IMR-90 (cell line): ENCODE measurements at regions not wholly inside any gene's neighbourhood (a gene's known extent, or its start where the extent isn't known, plus 50 kb on each side); places are given as distances from the start of the nearest gene placed in this dataset.

ENCODE experiments used
- ATAC-seq: fragments of 200-7000 bp; cut with Tn5 transposase; 2 replicates; pipeline ENCODE4 v1.9.1; 2020; ENCODE audit warnings: low read depth, mild to moderate bottlenecking, moderate library complexity
- BruUV-seq: library from RNA; stranded (reverse); fragments of 400-500 nt; replicated peaks from 2 replicates; lab custom pipeline; 2021; lab: Mats Ljungman, UMichigan
- CTCF ChIA-PET: fragments of 300-600 bp; formaldehyde crosslinking; extraction: SDS; loops from one replicate; lab custom pipeline; 2021; ENCODE audit warnings: antibody characterized with exemption; lab: Yijun Ruan, JAX
- POLR2A ChIA-PET: fragments of 300-600 bp; sonication (Branson Sonifier 250); formaldehyde crosslinking; loops from one replicate; lab custom pipeline; 2022; ENCODE audit warnings: antibody characterized with exemption; ENCODE audit not compliant: unreplicated experiment; lab: Charles Lee
- DNase-seq: peaks from one replicate; pipeline ENCODE4 v3.0.0; 2013
- H2AFZ ChIP-seq: replicated peaks from 2 replicates; pipeline ENCODE3; 2013; ENCODE audit warnings: low read length, mild to moderate bottlenecking; ENCODE audit not compliant: poor library complexity
- H2AK5ac ChIP-seq: 2 replicates; pipeline ENCODE4 v1.6.1; 2013; ENCODE audit warnings: low read depth, low read length, inconsistent platforms
- H2AK9ac ChIP-seq: replicated peaks from 2 replicates; pipeline ENCODE3; 2013; ENCODE audit warnings: mild to moderate bottlenecking, low read depth, low read length, moderate library complexity; ENCODE audit not compliant: poor library complexity
- H2BK120ac ChIP-seq: 2 replicates; pipeline ENCODE4 v1.6.1; 2013; ENCODE audit warnings: low read depth, low read length, inconsistent platforms
- H2BK15ac ChIP-seq: 3 replicates; pipeline ENCODE4 v1.6.1; 2013; ENCODE audit warnings: low read depth, low read length, inconsistent platforms
- H2BK20ac ChIP-seq: 2 replicates; pipeline ENCODE4 v1.6.1; 2013; ENCODE audit warnings: low read depth, mild to moderate bottlenecking, inconsistent platforms, low read length, moderate library complexity
- H2BK5ac ChIP-seq: 2 replicates; pipeline ENCODE4 v1.6.1; 2013; ENCODE audit warnings: mild to moderate bottlenecking, low read depth, low read length, inconsistent platforms; ENCODE audit not compliant: poor library complexity, severe bottlenecking
- H3K14ac ChIP-seq: replicated peaks from 2 replicates; pipeline ENCODE4 v1.6.1; 2013; ENCODE audit warnings: low read depth, low read length, inconsistent platforms
- H3K18ac ChIP-seq: 2 replicates; pipeline ENCODE4 v1.6.1; 2013; ENCODE audit warnings: low read depth, low read length, control low read depth
- H3K23ac ChIP-seq: 2 replicates; pipeline ENCODE4 v1.6.1; 2013; ENCODE audit warnings: low read depth, low read length, inconsistent platforms
- H3K27ac ChIP-seq: 2 replicates; pipeline ENCODE4 v1.5.1; 2013; ENCODE audit warnings: mild to moderate bottlenecking, control low read depth, low read length; ENCODE audit not compliant: insufficient read depth
- H3K27me3 ChIP-seq: 2 replicates; pipeline ENCODE4 v1.6.1; 2013; ENCODE audit warnings: low read length; ENCODE audit not compliant: control insufficient read depth, insufficient read depth
- H3K36me3 ChIP-seq: 2 replicates; pipeline ENCODE4 v1.6.1; 2013; ENCODE audit warnings: low read length, mixed read lengths; ENCODE audit not compliant: control insufficient read depth, insufficient read depth
- H3K4ac ChIP-seq: 2 replicates; pipeline ENCODE4 v1.6.1; 2013; ENCODE audit warnings: low read depth, low read length, inconsistent platforms
- H3K4me1 ChIP-seq: 2 replicates; pipeline ENCODE4 v1.6.1; 2013; ENCODE audit warnings: low read length, mixed read lengths; ENCODE audit not compliant: control insufficient read depth, insufficient read depth
- H3K4me2 ChIP-seq: 2 replicates; pipeline ENCODE4 v1.6.1; 2013; ENCODE audit warnings: low read depth, mild to moderate bottlenecking, control low read depth, low read length, moderate library complexity
- H3K4me3 ChIP-seq: 2 replicates; pipeline ENCODE4 v1.5.1; 2013; ENCODE audit warnings: low read depth, mild to moderate bottlenecking, control low read depth, low read length, moderate library complexity; ENCODE audit not compliant: insufficient read depth
- H3K56ac ChIP-seq: 2 replicates; pipeline ENCODE4 v1.6.1; 2013; ENCODE audit warnings: low read length, inconsistent platforms; ENCODE audit not compliant: insufficient read depth; ENCODE audit errors: extremely low read depth
- H3K79me1 ChIP-seq, 2 experiments: 2 replicates each; pipeline ENCODE4 v1.6.1; 2013; ENCODE audit warnings: low read length in 2 of 2, inconsistent platforms in 1 of 2, low read depth in 1 of 2
- H3K9ac ChIP-seq: 2 replicates; pipeline ENCODE4 v1.6.1; 2013; ENCODE audit warnings: low read depth, low read length, control low read depth
- H3K9me1 ChIP-seq: 2 replicates; pipeline ENCODE4 v1.6.1; 2013; ENCODE audit warnings: low read length, inconsistent platforms; ENCODE audit not compliant: insufficient read depth
- H3K9me3 ChIP-seq: 2 replicates; pipeline ENCODE4 v1.6.1; 2013; ENCODE audit warnings: low read length; ENCODE audit not compliant: control insufficient read depth, insufficient read depth
- H4K20me1 ChIP-seq: 2 replicates; pipeline ENCODE4 v1.6.1; 2013; ENCODE audit warnings: low read length, inconsistent platforms; ENCODE audit not compliant: insufficient read depth
- H4K5ac ChIP-seq: 2 replicates; pipeline ENCODE4 v1.6.1; 2013; ENCODE audit warnings: mild to moderate bottlenecking, low read depth, low read length, control low read depth
- H4K8ac ChIP-seq, 2 experiments: 2 replicates each; pipeline ENCODE4 v1.6.1; 2013; ENCODE audit warnings: low read depth in 2 of 2, low read length in 2 of 2, control low read depth in 1 of 2, inconsistent platforms in 1 of 2
- H4K91ac ChIP-seq: 2 replicates; pipeline ENCODE4 v1.6.1; 2013; ENCODE audit warnings: low read depth, low read length, inconsistent platforms; ENCODE audit not compliant: insufficient read depth
- BHLHE40 ChIP-seq: fragments of 150-350 bp; IDR thresholded peaks from 2 replicates; pipeline ENCODE4 v1.6.1; 2016; ENCODE audit warnings: mild to moderate bottlenecking, low read depth, low read length
- CEBPB ChIP-seq: IDR thresholded peaks from 2 replicates; pipeline ENCODE4 v1.6.1; 2012; ENCODE audit warnings: low read depth, low read length, improper control_type of control experiment
- MAFK ChIP-seq: IDR thresholded peaks from 2 replicates; pipeline ENCODE4 v1.6.1; 2012; ENCODE audit warnings: low read depth, low read length, improper control_type of control experiment
- MAZ ChIP-seq: IDR thresholded peaks from 2 replicates; pipeline ENCODE4 v1.6.1; 2012; ENCODE audit warnings: low read depth, mild to moderate bottlenecking, low read length, improper control_type of control experiment, moderate library complexity, borderline replicate concordance
- MXI1 ChIP-seq: IDR thresholded peaks from 2 replicates; pipeline ENCODE4 v1.6.1; 2012; ENCODE audit warnings: low read depth, mild to moderate bottlenecking, low read length, moderate library complexity, borderline replicate concordance
- NFE2L2 ChIP-seq: fragments of 150-350 bp; IDR thresholded peaks from 2 replicates; pipeline ENCODE4 v1.6.1; 2016; ENCODE audit warnings: low read depth, mild to moderate bottlenecking, low read length
- POLR2A ChIP-seq: IDR thresholded peaks from 2 replicates; pipeline ENCODE4 v1.6.1; 2012; ENCODE audit warnings: mild to moderate bottlenecking, low read depth, low read length
- RFX5 ChIP-seq: IDR thresholded peaks from 2 replicates; pipeline ENCODE4 v1.8.0; 2012; ENCODE audit warnings: low read depth, mild to moderate bottlenecking, low read length, moderate library complexity
- SMC3 ChIP-seq: fragments of 150-350 bp; IDR thresholded peaks from 2 replicates; pipeline ENCODE4 v1.6.1; 2016; ENCODE audit warnings: low read depth, mild to moderate bottlenecking, antibody characterized with exemption, low read length, moderate library complexity
- WGBS, 2 experiments: methylation state at CpG; one replicate each; pipeline versions ENCODE4 v1.1.5 to v1.1.7; 2013; ENCODE audit warnings: missing lambda C conversion rate in 2 of 2; ENCODE audit not compliant: insufficient read length in 1 of 2; ENCODE audit errors: extremely low coverage in 2 of 2; 5-methylcytosine and 5-hydroxymethylcytosine counted together
- dilution Hi-C: fragments of 300-500 bp; cut with HindIII; formaldehyde crosslinking; loops from one replicate; pipeline ENCODE4 v1.14.3; 2018; ENCODE audit warnings: low sequenced_read_pairs; ENCODE audit not compliant: unreplicated experiment
- in situ Hi-C: fragments of 300-500 bp; cut with MboI; formaldehyde crosslinking; loops from 3 replicates; pipeline ENCODE4 v1.14.3; 2019; ENCODE audit warnings: low sequenced_read_pairs, inconsistent platforms, mixed read lengths
- intact Hi-C: fragments of 100-400 bp; cut with micrococcal nuclease; formaldehyde crosslinking; loops from 2 replicates; pipeline ENCODE4 v1.10.0; 2022
- TF ChIP-seq, protein P1 (sequence below): fragments of 150-350 bp; IDR thresholded peaks from 2 replicates; pipeline ENCODE4 v1.6.1; 2017; ENCODE audit warnings: mild to moderate bottlenecking, antibody characterized with exemption, low read length, low read depth
- TF ChIP-seq, protein P2 (sequence below): fragments of 150-350 bp; IDR thresholded peaks from 2 replicates; pipeline ENCODE4 v1.6.1; 2016; ENCODE audit warnings: low read depth, mild to moderate bottlenecking, low read length, moderate library complexity, borderline replicate concordance
- TF ChIP-seq, protein P3 (sequence below): conservative IDR thresholded peaks from 2 replicates; pipeline ENCODE4 v1.5.1; 2012; ENCODE audit warnings: mild to moderate bottlenecking, low read depth, low read length, improper control_type of control experiment

DNA sequence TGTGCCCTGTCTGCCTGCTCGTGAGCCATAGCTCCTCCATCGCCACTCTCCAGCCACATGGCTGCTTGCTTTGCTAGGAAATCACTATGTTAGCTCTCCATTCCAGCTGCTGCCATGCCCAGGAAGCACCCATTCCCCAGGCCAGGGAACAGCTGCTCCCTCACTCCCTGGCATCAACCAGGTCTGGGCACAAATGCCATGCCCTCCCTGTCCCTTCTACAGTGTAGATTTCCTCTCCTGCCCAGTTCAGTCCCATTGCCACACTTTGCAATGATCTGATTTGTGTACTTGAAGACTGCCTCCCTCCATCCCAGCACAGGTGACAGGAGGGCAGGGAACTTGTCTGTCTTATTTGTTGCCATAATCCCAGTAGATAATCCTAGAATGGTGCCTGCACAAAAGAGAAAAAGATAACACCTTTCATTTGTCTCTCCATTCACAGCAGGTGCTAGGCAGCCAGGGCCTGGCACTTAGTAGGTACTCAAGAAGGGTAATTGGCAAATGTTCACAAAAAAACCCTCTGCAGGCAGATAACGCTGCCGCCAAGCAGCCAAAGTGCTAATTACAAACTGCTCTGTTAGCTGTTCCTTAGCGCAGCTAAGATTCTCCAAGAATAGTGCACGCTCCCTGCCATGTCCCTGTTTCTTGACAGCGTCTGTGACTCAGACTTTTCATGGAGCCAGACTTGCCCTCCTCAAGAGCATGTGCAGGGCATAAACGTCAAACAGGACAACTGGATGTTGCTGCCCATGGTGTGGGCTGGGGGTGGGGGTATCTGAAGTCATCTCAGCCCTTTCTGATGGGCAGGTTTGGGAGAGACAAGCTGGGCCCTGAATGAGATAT is 69.1 kb downstream of the ARL6IP4 start:
- intact Hi-C loops = loop anchor here (5.0 kb wide), 1 partner anchor 38 kb away; no protein-coding TSS in a partner anchor
- Histone ChIP-seq H2BK5ac (no peak overlapping the region), H3K9me3 (no peaks in the 10 kb centered on the region), H3K27me3 (no peaks in the 10 kb centered on the region), H2BK20ac (no peak overlapping the region), H3K4ac (peak overlapping the region; percentile 3; the same call in 1 of the 2 replicates), H3K36me3 (no peaks in the 10 kb centered on the region), H3K4me1 (peaks cover 16% of the 10 kb centered on the region), H2BK120ac (no peak overlapping the region), H3K56ac (no peak overlapping the region), H3K4me2 (no peak overlapping the region), H4K91ac (peak overlapping the region; percentile 8; the same call in 1 of the 2 replicates), H3K4me3 (no peak overlapping the region), H3K9ac (no peak overlapping the region), H3K79me1 (peaks cover 0 to 30% of the 10 kb centered on the region in 2 experiments; a peak in 2 of 4 replicates), H2AFZ (peak overlapping the region; percentile 36), H4K8ac (no peak overlapping the region), H3K23ac (no peak overlapping the region), H3K9me1 (peaks cover 27% of the 10 kb centered on the region), H3K27ac (no peak overlapping the region), H2BK15ac (no peak overlapping the region), H4K20me1 (peaks cover 12% of the 10 kb centered on the region; the same call in 1 of the 2 replicates), H3K18ac (no peak overlapping the region), H4K5ac (no peak overlapping the region), H2AK9ac (peak overlapping the region; percentile 71), H3K14ac (peak overlapping the region; percentile 64), H2AK5ac (peak overlapping the region; percentile 61)
- 83% methylated on average over 4 of the region's 8 CpGs; no CpG with 5 or more reads in 1 of the 2 experiments for WGBS, 2 experiments
- in situ Hi-C loops = loop anchor here (10.0 kb wide), 1 partner anchor 185 kb away; the partner anchor contains the start of genes MPHOSPH9 and MTRFR
- POLR2A ChIA-PET = no interaction called here
- no TSS peak for BruUV-seq
- TF ChIP-seq NFE2L2 = no peak
- TF ChIP-seq, protein P1, sequence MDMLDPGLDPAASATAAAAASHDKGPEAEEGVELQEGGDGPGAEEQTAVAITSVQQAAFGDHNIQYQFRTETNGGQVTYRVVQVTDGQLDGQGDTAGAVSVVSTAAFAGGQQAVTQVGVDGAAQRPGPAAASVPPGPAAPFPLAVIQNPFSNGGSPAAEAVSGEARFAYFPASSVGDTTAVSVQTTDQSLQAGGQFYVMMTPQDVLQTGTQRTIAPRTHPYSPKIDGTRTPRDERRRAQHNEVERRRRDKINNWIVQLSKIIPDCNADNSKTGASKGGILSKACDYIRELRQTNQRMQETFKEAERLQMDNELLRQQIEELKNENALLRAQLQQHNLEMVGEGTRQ = no peak
- TF ChIP-seq, protein P2, sequence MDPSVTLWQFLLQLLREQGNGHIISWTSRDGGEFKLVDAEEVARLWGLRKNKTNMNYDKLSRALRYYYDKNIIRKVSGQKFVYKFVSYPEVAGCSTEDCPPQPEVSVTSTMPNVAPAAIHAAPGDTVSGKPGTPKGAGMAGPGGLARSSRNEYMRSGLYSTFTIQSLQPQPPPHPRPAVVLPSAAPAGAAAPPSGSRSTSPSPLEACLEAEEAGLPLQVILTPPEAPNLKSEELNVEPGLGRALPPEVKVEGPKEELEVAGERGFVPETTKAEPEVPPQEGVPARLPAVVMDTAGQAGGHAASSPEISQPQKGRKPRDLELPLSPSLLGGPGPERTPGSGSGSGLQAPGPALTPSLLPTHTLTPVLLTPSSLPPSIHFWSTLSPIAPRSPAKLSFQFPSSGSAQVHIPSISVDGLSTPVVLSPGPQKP = no peak
- TF ChIP-seq BHLHE40 = no peak
- TF ChIP-seq SMC3 = no peak
- no peak for TF ChIP-seq MAZ
- no peak for TF ChIP-seq POLR2A
- TF ChIP-seq CEBPB = no peak
- no peak for TF ChIP-seq RFX5
- no peak for TF ChIP-seq MAFK
- no peak for TF ChIP-seq MXI1
- TF ChIP-seq, protein P3, sequence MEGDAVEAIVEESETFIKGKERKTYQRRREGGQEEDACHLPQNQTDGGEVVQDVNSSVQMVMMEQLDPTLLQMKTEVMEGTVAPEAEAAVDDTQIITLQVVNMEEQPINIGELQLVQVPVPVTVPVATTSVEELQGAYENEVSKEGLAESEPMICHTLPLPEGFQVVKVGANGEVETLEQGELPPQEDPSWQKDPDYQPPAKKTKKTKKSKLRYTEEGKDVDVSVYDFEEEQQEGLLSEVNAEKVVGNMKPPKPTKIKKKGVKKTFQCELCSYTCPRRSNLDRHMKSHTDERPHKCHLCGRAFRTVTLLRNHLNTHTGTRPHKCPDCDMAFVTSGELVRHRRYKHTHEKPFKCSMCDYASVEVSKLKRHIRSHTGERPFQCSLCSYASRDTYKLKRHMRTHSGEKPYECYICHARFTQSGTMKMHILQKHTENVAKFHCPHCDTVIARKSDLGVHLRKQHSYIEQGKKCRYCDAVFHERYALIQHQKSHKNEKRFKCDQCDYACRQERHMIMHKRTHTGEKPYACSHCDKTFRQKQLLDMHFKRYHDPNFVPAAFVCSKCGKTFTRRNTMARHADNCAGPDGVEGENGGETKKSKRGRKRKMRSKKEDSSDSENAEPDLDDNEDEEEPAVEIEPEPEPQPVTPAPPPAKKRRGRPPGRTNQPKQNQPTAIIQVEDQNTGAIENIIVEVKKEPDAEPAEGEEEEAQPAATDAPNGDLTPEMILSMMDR = no peak
- ATAC-seq (peak; percentile 63), DNase-seq (no peak)
- CTCF ChIA-PET = no interaction called here
- dilution Hi-C loops = no loop called here
